ENCODE measurements at regions not wholly inside any gene's neighbourhood (a gene's known extent, or its start where the extent isn't known, plus 50 kb on each side); places are given as distances from the start of the nearest gene placed in this dataset.
"Not testable (repeated sequence)": the region's sequence is repeated elsewhere in the genome, so short reads cannot be mapped to it uniquely, and the experiment has no call there.

DNA sequence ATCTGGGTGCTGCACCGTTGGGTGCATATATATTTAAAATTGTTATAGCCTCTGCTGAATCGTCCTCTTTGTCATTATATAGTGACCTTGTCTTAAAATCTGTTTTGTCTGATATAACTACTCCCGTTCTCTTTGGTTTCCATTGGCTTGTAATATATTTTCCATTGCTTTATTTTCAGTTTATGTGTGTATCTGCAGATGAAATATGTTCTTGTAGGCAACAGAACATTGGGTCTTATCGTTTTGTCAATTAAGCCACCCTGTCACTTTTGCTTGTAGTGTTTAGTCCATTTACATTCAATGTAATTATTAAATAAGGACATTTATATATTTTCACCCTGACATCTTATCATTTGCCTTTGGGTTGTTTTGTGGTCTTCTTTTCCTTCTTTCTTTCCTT lies 933.9 kb downstream of the EPHA7 start:
- no peak for DNase-seq

DNA sequence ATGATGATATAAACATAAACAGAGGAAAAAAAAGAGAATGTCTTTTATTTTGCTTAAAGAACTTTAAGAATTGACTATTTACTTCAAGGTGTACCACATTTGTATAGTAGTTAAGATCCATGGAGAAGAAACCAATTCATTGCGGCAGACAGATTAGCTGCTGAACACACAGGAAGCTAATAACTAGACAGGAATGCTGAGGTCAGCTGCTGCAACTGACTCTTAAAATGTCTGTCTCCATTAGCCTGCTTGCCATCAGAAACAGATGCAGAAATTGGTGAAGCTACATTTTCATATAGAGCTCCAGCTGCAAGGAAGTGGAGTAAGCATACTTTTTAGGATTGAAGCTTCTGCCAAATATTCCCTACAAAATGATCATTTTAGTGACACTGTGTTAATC lies 939.5 kb downstream of the EPHA7 start:
- no peak for DNase-seq

DNA sequence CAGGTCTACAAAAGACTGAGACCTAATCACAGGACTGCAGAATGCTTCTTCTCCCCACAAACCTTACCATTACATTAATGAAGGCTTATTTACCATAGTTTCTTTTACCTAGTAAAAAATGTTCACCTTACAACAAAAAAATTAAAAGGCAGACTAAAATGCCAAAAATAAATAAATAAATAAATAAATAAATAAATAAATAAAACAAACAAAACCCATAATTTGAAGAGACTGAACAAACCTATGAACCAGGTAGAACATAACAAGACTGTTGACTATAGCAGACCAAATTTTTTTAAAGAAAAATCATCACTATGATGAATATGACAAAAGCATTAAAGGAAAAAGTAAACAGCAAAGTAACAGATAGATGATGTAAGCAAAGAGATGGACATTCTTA lies 946.3 kb downstream of the EPHA7 start:
- DNase-seq: no peak

DNA sequence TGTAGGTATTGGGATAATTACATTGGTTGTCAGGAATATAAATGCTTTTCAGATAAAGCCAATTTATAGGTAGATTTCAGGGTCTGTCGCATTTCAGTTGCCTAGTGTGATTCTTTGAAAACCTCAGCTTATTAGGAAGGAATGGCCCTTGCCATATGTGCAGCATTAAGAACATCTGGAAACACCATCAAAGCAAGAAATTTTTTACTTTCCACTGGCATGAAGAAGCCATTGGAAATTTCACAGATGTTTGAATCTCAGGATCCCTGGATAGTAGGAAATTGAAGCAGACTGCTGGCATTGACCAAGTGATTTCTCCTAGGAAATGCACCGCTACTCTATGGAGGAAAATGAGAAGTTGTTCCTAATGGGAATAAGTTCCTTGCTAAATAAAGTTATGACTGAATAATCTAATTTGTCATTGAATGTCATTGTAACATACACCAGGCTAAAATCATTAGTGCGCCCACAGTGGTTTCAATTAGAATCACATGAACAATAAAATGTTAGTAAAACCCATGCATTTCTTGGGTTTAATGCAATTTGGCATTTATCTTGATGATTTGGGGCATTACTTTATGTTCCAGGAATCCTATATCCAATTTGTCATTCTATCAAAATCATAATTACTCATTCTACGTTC lies 950.1 kb downstream of the EPHA7 start:
- no peak for DNase-seq

DNA sequence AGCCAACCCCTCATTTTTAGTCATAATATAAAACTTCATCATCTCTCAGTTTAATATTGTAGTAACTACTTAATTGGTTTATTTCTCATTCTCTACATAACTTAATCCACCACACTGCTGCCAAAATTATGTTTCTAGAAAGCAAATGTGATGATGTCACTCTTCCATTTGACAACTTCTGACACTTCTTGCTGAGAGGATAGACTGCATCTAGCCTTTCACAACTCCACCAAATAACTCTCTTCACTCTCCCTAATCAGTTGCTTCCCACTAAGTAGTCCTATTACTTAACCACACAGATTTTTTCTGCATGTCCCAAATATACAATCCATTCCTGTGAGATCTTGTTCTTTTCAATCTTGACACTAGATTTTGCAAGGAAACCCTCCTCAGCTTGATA lies 951.3 kb downstream of the EPHA7 start:
- no peak for DNase-seq

DNA sequence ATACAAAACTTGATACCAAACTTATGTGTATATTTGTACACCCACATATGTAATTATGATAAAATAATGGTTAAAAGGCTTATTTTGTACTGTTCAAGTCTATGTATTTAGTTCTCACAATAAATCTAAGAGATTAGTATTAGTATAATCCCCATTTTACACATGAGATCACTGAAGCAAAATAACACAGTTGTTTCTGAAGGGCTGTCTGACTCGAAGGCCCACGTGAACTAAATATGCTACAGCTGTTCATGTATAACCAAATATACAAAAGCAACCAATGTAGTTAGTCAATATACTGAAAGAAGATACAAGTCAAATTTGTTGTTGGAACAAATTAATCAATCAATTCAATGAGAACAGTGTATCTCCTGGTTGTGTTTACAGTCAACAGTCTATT lies 959.2 kb downstream of the EPHA7 start:
- no peak for DNase-seq

DNA sequence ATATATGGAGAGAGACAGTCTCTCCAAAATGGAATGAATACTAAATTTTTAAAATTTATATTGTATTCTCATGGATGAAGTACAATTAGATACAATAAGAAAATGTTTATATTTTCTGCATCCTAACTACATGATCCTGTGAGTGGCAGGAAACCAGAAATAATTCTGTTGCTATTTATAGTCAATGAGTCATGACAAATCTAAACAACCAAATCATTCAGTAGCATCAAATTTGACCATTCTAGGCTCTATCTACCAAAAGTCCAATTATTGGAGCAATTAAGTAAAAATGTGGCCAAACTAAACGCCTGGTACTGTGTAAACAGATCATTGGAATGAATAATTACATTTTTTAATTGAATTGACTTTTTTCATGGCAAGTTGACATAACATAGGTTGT lies 959.8 kb downstream of the EPHA7 start:
- no peak for DNase-seq

DNA sequence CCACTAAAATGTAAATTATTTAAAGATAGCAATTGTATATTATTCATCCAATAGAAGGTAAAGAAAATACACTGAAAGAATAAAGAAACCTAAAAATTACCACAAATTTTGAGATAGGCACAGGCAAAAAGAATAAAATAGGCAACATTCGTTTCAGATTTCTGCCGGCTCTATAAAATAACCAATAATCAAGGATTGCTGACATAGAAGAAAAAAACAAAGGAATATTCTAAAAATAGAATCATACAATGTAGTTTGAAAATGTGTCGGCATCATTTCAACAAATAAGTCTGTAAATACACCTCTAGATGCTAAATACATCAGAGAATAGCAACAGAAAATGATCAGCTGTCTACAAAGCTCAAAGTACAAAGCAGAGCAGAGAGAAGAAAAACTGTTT lies 973.3 kb downstream of the EPHA7 start:
- no peak for DNase-seq

DNA sequence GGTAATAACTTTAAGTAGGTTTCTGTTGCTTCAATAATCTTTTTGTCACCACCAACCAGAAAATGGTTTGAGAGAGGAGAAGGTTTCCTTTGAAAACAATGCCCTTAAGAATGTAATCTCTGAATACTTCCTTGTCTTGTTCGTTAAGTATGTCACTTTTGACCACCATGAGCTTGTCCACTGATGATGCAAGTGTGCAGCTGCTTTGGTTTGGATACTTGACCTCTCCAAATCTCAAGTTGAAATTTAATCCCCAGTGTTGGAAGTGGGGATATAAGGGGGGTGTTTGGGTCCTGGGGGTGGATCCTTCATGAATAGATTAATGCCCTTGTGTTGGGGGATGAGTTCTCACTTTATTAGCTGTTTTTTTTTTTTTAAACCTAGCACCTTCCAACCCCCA lies 985.4 kb downstream of the EPHA7 start:
- DNase-seq: no peak

DNA sequence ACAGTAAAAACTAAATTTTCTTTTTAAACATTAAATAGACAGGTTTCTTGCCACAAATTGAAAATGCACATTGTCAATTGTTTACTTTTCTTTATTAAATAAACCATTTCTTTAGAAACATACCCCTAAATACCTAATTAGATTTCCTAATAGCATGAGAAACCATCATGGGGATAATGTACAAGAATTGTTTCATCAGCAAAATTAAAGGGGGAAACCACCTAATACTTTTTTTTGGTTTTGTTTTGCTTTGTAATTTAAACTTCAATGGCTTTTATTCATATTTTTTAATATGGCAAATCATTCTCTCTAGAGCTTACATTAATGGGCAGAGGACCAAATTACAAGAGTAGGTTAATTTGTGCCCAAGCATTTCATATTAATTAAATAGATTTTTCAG lies 987.9 kb downstream of the EPHA7 start:
- no peak for DNase-seq

DNA sequence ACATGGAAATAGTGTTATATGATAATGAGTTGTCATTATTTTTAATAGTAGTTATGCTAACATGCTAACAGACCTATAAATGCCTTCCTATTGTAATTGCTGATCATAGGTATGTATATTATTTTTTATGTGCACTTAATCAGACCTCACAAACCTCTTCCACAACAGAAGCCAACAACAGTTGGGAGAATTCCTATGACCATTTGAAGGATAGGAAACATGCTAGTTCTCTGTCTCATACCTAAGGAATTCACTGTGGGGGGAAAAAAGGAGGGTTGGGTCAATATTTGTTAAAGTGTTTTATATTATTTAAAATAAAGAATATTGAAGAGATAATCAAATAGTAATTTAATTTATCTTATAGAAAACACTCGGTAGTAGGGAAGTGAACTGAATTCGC lies 990.9 kb downstream of the EPHA7 start:
- no peak for DNase-seq

DNA sequence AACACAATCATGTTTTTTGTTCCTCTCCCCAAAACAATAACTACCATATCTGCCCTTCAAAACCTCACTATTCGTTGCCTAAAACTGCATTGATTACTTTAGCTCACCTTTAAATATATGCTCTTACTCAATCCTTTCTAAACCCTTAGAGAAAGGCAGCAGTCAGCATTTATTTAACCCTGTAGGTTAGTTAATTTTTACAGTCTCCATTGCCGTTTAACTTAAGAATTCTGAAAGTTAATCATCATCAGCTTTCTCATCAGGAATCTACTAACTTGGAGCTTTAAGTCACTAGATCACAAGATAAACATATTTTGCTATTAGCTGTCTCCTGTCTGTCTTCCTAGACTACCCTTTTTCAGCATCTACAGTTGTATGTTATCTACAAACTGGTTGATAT lies 991.9 kb downstream of the EPHA7 start:
- DNase-seq: no peak

DNA sequence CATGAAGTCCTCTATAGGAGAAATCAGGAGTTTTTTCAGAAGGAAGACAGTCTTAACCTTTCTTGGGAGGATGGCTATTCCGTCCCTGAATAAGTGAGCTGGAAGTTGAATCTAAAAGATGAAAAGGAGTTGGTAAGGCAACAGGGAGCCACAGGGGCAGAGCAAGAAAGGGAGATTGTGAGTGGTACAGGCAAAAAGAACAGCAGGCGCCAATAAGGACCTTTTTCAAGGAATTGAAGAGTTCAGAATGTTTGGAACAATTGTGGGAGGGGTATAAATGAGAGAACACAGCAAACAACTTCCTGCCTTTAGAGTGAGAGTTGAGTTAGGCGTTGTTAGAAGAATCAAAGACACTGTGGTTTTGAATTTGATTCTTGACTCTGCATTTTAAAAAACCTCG lies 1003.7 kb downstream of the EPHA7 start:
- no peak for DNase-seq

DNA sequence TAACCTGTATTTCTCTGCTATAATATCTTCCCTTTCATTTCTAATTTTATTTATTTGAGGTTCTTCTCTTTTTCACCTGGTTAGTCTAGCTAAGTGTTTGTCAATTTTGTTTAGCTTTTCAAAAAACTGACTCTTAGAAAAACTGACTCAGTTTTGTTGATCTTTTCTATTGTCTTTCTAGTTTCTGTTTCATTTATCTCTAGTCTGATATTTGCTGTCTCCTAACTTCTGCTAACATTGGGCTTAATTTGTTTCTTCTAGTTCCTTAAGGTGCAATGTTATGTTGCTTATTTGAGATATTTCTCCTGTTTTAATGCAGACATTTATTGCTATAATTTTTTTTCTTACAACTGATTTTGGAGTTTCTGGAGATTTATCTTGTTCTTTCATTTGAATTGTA lies 1011.0 kb downstream of the EPHA7 start:
- DNase-seq: no peak

DNA sequence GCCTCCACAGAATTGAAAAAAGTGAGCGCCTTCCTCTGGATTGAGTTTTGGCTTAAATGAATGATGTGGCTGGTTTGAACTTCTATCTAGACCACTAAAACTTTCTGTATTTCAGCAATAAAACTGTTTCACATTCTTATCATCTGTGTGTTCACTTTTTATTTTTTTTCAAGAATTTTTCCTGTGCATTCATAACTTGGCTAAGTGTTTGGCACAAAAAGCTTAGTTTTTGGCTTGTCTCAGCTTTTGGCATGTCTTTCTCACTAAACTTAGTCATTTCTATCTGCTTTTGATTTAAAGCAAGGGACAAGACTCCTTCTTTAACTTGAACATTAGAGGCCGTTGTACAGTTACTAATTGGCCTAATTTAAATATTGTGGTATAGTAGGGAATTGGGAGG lies 1015.1 kb downstream of the EPHA7 start:
- no peak for DNase-seq

DNA sequence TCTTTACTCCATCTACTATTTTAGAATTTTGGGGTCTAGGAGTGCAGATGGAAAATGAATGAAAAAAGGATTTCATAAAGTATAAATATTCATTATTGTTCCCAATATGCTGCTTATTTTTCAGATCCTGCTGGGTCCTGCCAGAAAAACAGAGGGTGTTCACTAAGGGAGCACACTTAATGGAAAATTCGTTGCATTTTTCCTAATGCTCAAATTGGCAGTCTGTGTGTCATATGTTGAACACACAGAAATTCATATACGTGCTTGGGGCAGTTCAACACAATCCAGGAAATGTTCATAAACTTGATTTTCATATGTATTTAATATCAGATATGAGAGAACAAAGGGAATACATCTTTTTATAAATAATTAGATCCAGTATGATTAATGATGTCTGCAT lies 1019.4 kb downstream of the EPHA7 start:
- DNase-seq: no peak

DNA sequence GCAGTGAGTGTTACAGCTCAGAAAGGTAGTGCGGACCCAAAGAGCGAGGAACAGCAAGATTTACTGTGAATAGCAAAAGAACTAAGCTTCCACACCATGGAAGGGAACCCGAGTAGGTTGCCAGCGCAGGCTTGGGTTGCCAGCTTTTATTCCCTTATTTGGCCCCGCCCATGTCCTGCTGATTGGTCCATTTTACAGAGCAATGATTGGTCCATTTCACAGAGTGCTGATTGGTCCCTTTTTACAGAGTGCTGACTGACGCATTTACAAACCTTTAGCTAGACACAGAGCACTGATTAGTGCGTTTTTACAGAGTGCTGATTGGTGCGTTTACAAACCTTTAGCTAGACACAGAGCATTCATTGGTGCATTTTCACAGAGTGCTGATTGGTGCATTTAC lies 1030.7 kb downstream of the EPHA7 start:
- not testable (repeated sequence) for DNase-seq

DNA sequence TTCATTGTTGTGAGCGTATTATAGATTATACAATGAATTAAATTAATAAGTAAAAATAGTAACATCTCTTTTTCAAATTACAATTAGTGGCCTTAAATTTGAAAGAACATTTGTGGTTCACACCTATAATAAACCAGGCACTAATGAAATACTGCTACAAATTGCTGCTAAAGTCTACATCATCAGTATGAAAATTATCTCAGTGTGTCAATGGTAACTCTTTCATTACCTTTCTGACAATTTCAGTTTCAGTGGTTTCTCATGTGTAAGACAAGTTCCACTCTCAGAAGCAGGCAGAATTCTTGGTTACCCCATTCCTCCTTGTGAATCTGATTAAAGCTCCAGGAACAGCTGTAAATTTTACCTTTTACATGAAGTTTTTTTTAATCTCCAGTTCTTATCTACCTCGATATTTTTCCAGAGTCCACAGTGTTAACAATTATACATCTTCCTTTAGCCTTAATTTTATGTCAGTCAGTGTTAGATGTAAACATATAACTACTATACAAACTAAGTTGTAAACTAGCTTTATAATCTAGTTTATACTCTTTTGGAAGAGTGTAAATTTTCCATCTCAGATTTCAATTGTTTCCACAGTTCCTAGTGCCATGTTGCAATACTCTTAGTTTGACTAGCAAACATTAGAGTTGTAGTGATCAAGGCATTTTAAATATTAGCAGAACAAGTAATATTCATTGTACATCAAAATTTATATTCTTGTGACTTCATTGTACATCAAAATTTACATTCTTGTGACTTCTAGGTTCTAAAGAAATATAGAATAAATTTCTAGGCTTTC lies 1038.4 kb downstream of the EPHA7 start:
- no peak for DNase-seq

DNA sequence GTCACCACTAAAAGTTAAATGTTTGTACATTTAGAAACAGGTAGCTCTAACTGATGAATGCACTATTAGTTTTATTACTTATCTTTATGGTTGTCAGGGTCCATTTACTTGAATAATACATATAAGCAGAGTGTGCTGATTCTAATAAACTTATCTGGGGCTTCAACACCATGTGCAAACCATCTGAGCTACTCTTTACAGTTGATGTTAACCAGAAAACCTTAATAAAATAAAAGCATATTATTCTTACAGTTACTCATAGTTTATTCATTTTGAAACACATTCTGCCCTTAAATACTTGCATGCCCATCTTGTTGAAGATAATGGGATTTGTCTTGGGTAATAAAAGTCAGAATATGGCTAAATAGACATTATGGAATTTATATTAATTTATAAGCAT lies 1042.2 kb downstream of the EPHA7 start:
- DNase-seq: no peak

DNA sequence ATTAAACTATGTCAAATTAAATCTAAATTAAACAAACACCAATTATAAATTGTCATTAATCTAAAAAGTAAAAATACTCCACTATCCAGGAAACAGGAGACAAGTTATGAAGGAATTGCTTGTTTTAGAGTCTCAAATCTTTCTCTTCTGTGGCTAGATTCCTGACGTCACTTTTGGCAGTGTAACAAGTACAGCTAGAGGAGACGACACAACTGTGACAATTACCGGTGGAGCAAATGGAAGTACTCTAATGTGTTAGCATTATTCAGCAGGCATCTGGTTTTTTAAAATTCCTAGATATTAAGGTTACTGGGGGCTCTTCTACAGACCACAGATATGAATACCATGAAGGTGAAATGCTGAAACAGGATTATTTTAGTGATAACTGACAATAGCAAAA lies 1042.7 kb downstream of the EPHA7 start:
- DNase-seq: no peak

DNA sequence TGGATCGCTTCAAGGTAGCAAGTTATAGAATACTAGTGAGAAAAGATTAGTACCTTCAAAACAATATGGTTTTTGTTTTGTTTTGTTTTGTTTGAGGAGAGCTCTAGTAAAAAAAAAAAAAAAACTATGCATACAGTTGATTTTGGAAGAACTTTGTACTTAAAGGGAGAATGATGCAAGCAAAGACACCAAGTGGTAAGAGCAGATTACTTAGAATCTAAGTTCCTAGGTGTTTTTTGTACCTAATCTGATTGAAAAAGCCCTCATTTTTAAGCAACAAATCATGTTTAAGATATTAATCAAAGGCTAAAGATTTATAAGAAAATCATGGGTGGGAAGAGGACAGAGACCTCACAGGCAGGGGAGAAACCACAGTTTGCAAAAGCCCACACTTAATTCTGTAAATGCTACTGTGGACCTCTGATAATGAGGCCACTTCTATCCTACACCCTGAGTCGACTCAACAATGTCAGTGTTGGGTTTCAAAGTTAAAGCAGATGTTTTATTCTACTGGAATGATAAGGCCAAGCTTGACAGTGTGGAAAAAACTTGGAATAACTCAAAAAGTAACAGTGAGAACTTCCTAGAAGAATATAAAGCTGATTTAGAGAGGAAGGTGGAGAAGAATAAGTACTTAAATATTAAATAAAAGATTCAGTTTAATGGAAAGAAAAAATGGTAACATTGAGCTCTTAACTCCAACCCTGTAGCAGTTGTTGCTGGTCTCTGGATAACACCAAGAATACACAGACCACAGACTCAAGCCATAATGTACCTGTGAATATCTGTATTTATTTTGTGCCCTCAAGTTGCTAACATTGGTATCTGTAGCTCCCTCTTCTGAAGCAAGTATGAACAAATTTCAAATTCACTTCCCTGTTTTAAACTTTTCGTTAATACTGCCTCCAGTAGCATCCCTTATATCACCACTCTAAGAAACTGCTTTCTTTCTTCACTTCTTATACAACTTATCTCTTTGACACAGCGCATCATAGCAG lies 1047.8 kb downstream of the EPHA7 start:
- DNase-seq: no peak

DNA sequence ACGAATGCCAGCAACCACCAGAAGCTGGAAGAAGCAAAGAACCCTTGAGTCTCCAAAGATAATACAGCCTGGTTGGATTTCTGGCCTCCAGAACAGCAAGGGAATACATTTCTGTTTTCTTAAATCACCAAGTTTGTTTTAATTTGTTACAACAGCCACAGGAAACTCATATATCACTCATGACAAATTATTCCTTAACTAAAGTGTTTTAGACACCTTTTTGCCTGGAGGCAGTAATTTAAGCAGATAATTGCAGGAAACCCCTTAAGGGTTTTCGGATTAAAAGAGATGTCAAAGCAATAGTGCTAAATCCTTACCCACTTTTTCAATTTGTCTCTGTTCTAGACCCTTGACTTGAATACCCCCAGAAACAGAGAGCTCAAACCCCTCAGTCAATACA lies 1050.0 kb downstream of the EPHA7 start:
- DNase-seq: no peak

DNA sequence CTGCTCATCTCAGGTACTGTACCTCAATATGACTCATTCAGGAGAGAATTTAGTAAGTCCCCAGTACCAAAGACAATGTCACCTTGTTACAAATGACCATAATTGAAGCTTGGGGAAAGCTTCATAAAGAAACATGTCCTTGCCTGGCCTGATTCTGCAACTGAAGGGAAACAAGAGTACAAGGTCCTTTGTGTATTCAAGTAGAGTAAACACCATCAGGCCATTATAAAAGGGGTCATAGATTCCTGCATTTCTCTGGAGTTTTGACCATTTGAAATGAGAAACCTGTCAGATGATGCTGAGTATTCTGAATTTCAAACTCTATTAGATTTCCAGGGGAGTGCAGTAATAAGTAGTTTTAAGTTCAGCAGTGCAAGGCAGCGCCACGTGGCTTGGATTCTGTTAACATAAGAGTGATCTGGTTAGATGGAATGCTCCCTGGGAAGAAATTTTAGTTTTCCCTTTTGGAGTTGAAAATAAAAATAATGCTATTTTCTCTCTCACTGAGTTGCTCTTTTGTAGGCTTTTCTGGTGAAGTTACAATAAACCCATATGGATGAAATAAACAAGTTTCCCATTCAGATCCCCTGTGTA lies 1054.3 kb downstream of the EPHA7 start:
- no peak for DNase-seq
